ENCODE measurements at regions not wholly inside any gene's neighbourhood (a gene's known extent, or its start where the extent isn't known, plus 50 kb on each side); places are given as distances from the start of the nearest gene placed in this dataset.

DNA sequence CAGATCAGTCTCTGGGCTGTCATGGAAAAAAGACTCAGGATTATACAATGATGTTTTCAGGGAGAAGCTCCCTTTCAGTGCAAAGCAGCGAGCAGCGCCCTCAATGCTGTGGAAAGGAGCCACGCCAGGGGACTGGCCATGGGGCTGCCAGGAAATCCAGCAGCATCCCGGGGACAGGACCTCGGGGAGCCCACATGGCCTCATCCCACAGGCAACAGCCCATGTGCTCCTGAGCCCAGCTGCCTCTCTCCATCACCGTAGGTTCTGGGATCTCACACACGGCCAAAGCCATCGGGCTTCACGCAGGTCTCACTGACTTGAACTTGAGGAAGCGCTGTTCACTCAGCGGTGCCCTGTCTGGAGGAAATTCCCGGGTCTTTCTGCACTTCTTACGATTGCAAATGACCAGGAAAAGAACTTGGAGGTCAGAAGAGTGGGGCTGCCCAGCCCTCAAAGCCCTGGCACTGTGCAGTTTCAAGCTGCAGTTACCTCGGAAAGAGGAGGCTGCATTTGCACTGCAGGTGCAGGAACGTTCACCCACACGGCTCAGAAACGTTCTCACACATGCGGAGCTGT, 125.9 kb upstream of the THBS2 start:
- TF ChIP-seq, protein P1, sequence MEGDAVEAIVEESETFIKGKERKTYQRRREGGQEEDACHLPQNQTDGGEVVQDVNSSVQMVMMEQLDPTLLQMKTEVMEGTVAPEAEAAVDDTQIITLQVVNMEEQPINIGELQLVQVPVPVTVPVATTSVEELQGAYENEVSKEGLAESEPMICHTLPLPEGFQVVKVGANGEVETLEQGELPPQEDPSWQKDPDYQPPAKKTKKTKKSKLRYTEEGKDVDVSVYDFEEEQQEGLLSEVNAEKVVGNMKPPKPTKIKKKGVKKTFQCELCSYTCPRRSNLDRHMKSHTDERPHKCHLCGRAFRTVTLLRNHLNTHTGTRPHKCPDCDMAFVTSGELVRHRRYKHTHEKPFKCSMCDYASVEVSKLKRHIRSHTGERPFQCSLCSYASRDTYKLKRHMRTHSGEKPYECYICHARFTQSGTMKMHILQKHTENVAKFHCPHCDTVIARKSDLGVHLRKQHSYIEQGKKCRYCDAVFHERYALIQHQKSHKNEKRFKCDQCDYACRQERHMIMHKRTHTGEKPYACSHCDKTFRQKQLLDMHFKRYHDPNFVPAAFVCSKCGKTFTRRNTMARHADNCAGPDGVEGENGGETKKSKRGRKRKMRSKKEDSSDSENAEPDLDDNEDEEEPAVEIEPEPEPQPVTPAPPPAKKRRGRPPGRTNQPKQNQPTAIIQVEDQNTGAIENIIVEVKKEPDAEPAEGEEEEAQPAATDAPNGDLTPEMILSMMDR (conservative IDR thresholded peaks at IDR 0.05), result no peak
- TF ChIP-seq EZH2 (IDR thresholded peaks at IDR 0.05; ENCODE audit: low read depth), result no peak
- no peaks in the 10 kb centered on the region for H3K36me3 ChIP-seq (ENCODE audit: low read depth)
- no peaks in the 10 kb centered on the region for H3K4me1 ChIP-seq (replicated peaks; ENCODE audit: insufficient read depth)
- no peak overlapping the region for H3K4me2 ChIP-seq
- no peak for DNase-seq
- H3F3A ChIP-seq (ENCODE audit: insufficient read depth, low read depth), result no peaks in the 10 kb centered on the region
- H3K27ac ChIP-seq, result no peak overlapping the region
- H4K20me1 ChIP-seq (ENCODE audit: insufficient read depth), result no peaks in the 10 kb centered on the region
- no TSS peak for BruUV-seq (replicated peaks)
- no peak overlapping the region for H2AFZ ChIP-seq
- ChIA-PET CTCF (no interaction called here), POLR2A (ENCODE audit: unreplicated experiment) (no interaction called here)
- H3K27me3 ChIP-seq (ENCODE audit: insufficient read depth, low read depth), result peaks cover 66% of the 10 kb centered on the region
- H3K4me3 ChIP-seq, result no peak overlapping the region
- intact Hi-C loops (cut with micrococcal nuclease; ENCODE audit: unreplicated experiment), result no loop called here
- no peaks in the 10 kb centered on the region for H3K79me2 ChIP-seq (ENCODE audit: low read depth)
- no peaks in the 10 kb centered on the region for H3K9me2 ChIP-seq (ENCODE audit: insufficient read depth)
- H3K9me3 ChIP-seq (ENCODE audit: insufficient read depth, low read depth), result no peaks in the 10 kb centered on the region; the same call in 1 of the 2 replicates

DNA sequence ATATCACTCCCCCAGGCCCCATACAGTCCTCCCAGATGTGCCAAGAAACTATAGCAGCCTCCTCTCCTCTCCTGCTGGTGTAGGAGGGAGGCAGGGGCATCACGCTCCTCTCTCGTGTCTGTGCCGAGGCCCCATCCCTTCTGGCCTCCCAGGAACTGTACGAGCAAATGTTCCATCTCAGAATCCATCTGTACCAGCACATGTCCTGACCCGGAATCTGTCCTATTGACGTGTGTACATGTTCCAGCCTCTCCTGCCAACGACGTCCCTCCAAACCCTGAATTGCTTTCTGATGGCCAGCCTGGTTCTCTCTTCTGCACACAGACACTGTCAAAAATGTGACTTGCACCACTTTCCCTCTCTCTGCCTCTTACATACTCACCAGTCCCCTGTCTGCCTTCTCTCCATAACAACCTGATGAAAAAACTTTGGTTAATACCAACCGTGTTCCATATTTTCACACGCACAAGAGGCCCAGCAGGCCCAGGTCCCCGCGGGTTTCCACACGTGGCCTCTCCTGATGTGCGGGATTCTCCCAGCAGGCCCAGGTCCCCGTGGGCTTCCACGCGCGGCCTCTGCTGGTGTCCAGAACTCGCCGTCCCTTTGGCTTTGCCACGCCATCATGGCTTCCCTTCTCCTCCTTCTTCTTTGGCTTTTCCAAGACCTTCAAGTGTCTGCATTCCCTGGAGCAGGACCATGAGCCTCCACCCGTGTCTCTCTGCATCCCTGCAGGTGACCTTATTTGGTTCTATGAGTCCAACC, 125.2 kb upstream of the THBS2 start:
- no peak for DNase-seq
- TF ChIP-seq, protein P1 (conservative IDR thresholded peaks at IDR 0.05), result no peak
- no peak for TF ChIP-seq EZH2 (IDR thresholded peaks at IDR 0.05; ENCODE audit: low read depth)
- no peaks in the 10 kb centered on the region for H3K79me2 ChIP-seq (ENCODE audit: low read depth)
- H3K36me3 ChIP-seq (ENCODE audit: low read depth), result no peaks in the 10 kb centered on the region
- no TSS peak for BruUV-seq (replicated peaks)
- no peaks in the 10 kb centered on the region; the same call in 1 of the 2 replicates for H3K9me3 ChIP-seq (ENCODE audit: insufficient read depth, low read depth)
- no peak overlapping the region for H3K4me2 ChIP-seq
- intact Hi-C loops (cut with micrococcal nuclease; ENCODE audit: unreplicated experiment), result no loop called here
- H3K27ac ChIP-seq, result no peak overlapping the region
- ChIA-PET POLR2A (ENCODE audit: unreplicated experiment) (no interaction called here), CTCF (no interaction called here)
- H4K20me1 ChIP-seq (ENCODE audit: insufficient read depth), result no peaks in the 10 kb centered on the region
- H3F3A ChIP-seq (ENCODE audit: insufficient read depth, low read depth), result no peaks in the 10 kb centered on the region
- H2AFZ ChIP-seq, result no peak overlapping the region
- peaks cover 73% of the 10 kb centered on the region for H3K27me3 ChIP-seq (ENCODE audit: insufficient read depth, low read depth)
- no peak overlapping the region for H3K4me3 ChIP-seq
- no peaks in the 10 kb centered on the region for H3K4me1 ChIP-seq (replicated peaks; ENCODE audit: insufficient read depth)
- no peaks in the 10 kb centered on the region for H3K9me2 ChIP-seq (ENCODE audit: insufficient read depth)

DNA sequence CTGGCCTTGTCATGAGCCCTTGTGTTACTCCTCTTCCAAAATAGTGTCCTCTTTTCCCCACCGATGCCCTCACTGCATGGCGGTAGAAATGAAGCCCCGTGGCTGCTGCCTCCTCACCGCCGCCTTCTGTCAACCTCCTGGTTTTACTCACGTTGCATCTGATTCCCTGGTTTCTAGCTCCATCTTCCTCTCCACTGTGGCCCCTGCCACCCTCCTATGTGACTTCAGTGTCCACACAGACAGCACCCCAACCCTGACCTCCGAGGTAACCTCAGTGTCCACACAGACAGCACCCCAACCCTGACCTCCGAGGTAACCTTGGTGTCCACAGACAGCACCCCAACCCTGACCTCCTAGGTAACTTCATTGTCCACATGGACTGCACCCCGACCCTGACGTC, 122.8 kb upstream of the THBS2 start:
- CTCF ChIA-PET, result no interaction called here
- Histone ChIP-seq H3F3A (ENCODE audit: insufficient read depth, low read depth) (no peaks in the 10 kb centered on the region), H4K20me1 (ENCODE audit: insufficient read depth) (no peaks in the 10 kb centered on the region), H3K36me3 (ENCODE audit: low read depth) (no peaks in the 10 kb centered on the region), H3K4me1 (replicated peaks; ENCODE audit: insufficient read depth) (no peaks in the 10 kb centered on the region), H3K4me2 (no peak overlapping the region), H3K27ac (no peak overlapping the region), H3K9me3 (ENCODE audit: insufficient read depth, low read depth) (no peaks in the 10 kb centered on the region; the same call in 1 of the 2 replicates), H3K4me3 (no peak overlapping the region), H2AFZ (no peak overlapping the region), H3K9me2 (ENCODE audit: insufficient read depth) (no peaks in the 10 kb centered on the region), H3K79me2 (ENCODE audit: low read depth) (no peaks in the 10 kb centered on the region), H3K27me3 (ENCODE audit: insufficient read depth, low read depth) (peaks cover 66% of the 10 kb centered on the region)
- TF ChIP-seq EZH2 (IDR thresholded peaks at IDR 0.05; ENCODE audit: low read depth), result no peak
- TF ChIP-seq, protein P1 (conservative IDR thresholded peaks at IDR 0.05), result no peak
- intact Hi-C loops (cut with micrococcal nuclease; ENCODE audit: unreplicated experiment), result no loop called here
- BruUV-seq (replicated peaks), result no TSS peak
- no peak for DNase-seq
- POLR2A ChIA-PET (ENCODE audit: unreplicated experiment), result no interaction called here
